CD8-positive, alpha-beta memory T cell (primary cell): ENCODE measurements at regions not wholly inside any gene's neighbourhood (a gene's known extent, or its start where the extent isn't known, plus 50 kb on each side); places are given as distances from the start of the nearest gene placed in this dataset.

ENCODE experiments used
- CTCF ChIA-PET: fragments of 350-600 bp; sonication (Branson Sonifier 250); formaldehyde crosslinking; loops from one replicate; lab custom pipeline; 2021; ENCODE audit warnings: antibody characterized with exemption; lab: Charles Lee
- POLR2A ChIA-PET: fragments of 350-600 bp; sonication (Branson Sonifier 250); formaldehyde crosslinking; loops from one replicate; lab custom pipeline; 2021; ENCODE audit warnings: antibody characterized with exemption; lab: Charles Lee
- DNase-seq, 5 donors: peaks; one replicate each; pipeline versions ENCODE4 v3.0.0 to v3.0.0-alpha.2; 2020 to 2022; ENCODE audit warnings: mixed read lengths in 1 of 5
- H3K27ac ChIP-seq: one replicate; pipeline ENCODE4 v1.7.0; 2013; ENCODE audit warnings: low read depth, mild to moderate bottlenecking, low read length, moderate library complexity
- H3K27me3 ChIP-seq: 2 replicates; pipeline ENCODE4 v1.7.0; 2013; ENCODE audit warnings: low read length, mild to moderate bottlenecking; ENCODE audit not compliant: insufficient read depth, poor library complexity, severe bottlenecking
- H3K36me3 ChIP-seq: 2 replicates; pipeline ENCODE4 v1.7.0; 2013; ENCODE audit warnings: mild to moderate bottlenecking, low read length, moderate library complexity; ENCODE audit not compliant: insufficient read depth
- H3K4me1 ChIP-seq: 2 replicates; pipeline ENCODE4 v1.7.0; 2013; ENCODE audit warnings: mild to moderate bottlenecking, low read length, moderate library complexity; ENCODE audit not compliant: insufficient read depth
- H3K4me3 ChIP-seq: 2 replicates; pipeline ENCODE4 v1.7.0; 2013; ENCODE audit warnings: mild to moderate bottlenecking, low read length
- H3K9me3 ChIP-seq: 2 replicates; pipeline ENCODE4 v1.7.0; 2013; ENCODE audit warnings: mild to moderate bottlenecking, low read length
- H3K27ac Mint-ChIP-seq, 8 donors: one replicate each; pipeline ENCODE4 v1.8.0; 2020 to 2021; ENCODE audit warnings: mixed read lengths in 8 of 8, mild to moderate bottlenecking in 6 of 8, inconsistent platforms in 3 of 8, moderate library complexity in 3 of 8
- H3K27me3 Mint-ChIP-seq, 2 donors: one replicate each; pipeline ENCODE4 v1.8.0; 2020 to 2021; ENCODE audit warnings: mixed read lengths in 2 of 2, mild to moderate bottlenecking in 1 of 2, moderate library complexity in 1 of 2
- H3K36me3 Mint-ChIP-seq, 3 donors: one replicate each; pipeline ENCODE4 v1.8.0; 2020 to 2021; ENCODE audit warnings: mixed read lengths in 3 of 3, inconsistent platforms in 1 of 3, mild to moderate bottlenecking in 1 of 3
- H3K4me1 Mint-ChIP-seq, 3 donors: one replicate each; pipeline ENCODE4 v1.8.0; 2020 to 2021; ENCODE audit warnings: mixed read lengths in 3 of 3, inconsistent platforms in 1 of 3, mild to moderate bottlenecking in 1 of 3
- H3K4me3 Mint-ChIP-seq, 7 donors: one replicate each; pipeline ENCODE4 v1.8.0; 2020 to 2021; ENCODE audit warnings: mixed read lengths in 7 of 7, mild to moderate bottlenecking in 6 of 7, moderate library complexity in 4 of 7, inconsistent platforms in 2 of 7
- H3K9me3 Mint-ChIP-seq, 5 donors: one replicate each; pipeline ENCODE4 v1.8.0; 2020 to 2022; ENCODE audit warnings: mixed read lengths in 5 of 5, mild to moderate bottlenecking in 3 of 5, moderate library complexity in 2 of 5, inconsistent platforms in 1 of 5

DNA sequence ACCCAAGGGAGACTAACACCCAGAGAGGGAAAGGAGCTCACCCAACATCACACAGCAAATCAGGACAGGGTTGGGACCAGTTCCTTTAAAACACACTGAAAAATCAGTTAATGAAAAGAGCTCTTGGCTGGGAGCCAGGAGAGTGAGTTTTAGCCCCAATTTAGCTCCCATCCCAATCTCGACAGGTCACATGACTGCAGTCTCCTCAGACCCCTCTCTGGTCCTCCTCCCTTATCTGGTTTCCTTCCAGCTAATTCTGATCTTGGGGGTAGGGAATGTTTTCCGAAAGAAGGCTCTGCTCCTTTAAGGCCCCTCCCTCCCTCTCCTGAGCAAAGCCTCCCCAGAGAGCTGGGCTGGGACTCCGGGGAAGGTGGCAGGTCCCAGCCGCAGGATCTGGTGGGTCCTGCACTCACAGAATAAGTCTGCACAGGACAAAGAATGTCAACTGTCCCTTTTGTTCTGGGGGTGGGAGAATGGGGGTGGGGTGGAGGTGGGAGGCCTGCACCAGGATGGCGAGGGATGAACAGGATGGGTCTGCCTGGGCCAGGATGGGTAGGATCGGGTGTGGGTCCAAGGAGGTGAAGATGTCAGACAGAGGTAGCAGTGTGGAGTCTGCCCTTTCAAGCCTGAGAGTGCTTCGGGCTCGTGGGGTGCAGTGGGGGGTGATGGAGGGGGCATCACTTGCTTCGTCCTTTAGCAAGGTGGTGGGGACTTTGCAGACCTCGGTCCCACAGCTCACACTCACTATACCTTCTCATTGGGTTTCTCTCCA is 57.3 kb upstream of the SSBP3 start:
- Mint-ChIP-seq H3K27ac (peak overlapping the region in 6 of 8 donors; percentile 15 to 81 (median 52)), H3K27me3 (peaks cover 0 to 2% of the 10 kb centered on the region in 2 donors), H3K4me3 (peak overlapping the region in 1 of 7 donors; percentile 56), H3K36me3 (peaks cover 0 to 6% (median 0%) of the 10 kb centered on the region in 3 donors), H3K4me1 (peaks cover 43 to 53% (median 45%) of the 10 kb centered on the region in 3 donors), H3K9me3 (no peaks in the 10 kb centered on the region)
- peaks cover 41% of the 10 kb centered on the region for H3K4me1 ChIP-seq
- ChIA-PET CTCF (interaction anchor here (1.3 to 3.5 kb wide), 3 partner anchors 14 to 26 kb away, joined by 3 to 10 read pairs (median 4); no protein-coding TSS in a partner anchor), POLR2A (interaction anchor here (0.6 kb wide), 1 partner anchor 24 kb away, joined by 3 read pairs; no protein-coding TSS in a partner anchor)
- H3K9me3 ChIP-seq, result no peaks in the 10 kb centered on the region
- DNase-seq, result no peak
- H3K4me3 ChIP-seq, result no peak overlapping the region
- no peaks in the 10 kb centered on the region for H3K27me3 ChIP-seq
- no peaks in the 10 kb centered on the region for H3K36me3 ChIP-seq
- no peak overlapping the region for H3K27ac ChIP-seq

GRCh38 chr1:54462597-54463258 is 56.5 kb upstream of the SSBP3 start:
- Histone ChIP-seq H3K4me3 (no peak overlapping the region), H3K27me3 (no peaks in the 10 kb centered on the region), H3K9me3 (no peaks in the 10 kb centered on the region), H3K4me1 (peaks cover 41% of the 10 kb centered on the region), H3K27ac (no peak overlapping the region), H3K36me3 (no peaks in the 10 kb centered on the region)
- no peak for DNase-seq
- H3K4me3 Mint-ChIP-seq, result no peak overlapping the region
- ChIA-PET CTCF (interaction anchor here (1.3 to 3.5 kb wide), 4 partner anchors 11 to 27 kb away, joined by 3 to 10 read pairs (median 4); no protein-coding TSS in a partner anchor), POLR2A (interaction anchor here (0.6 kb wide), 1 partner anchor 25 kb away, joined by 3 read pairs; no protein-coding TSS in a partner anchor)
- peaks cover 0 to 6% (median 0%) of the 10 kb centered on the region in 3 donors for H3K36me3 Mint-ChIP-seq
- H3K9me3 Mint-ChIP-seq, result peaks cover 0 to 1% (median 0%) of the 10 kb centered on the region in 5 donors
- H3K4me1 Mint-ChIP-seq, result peaks cover 43 to 56% (median 47%) of the 10 kb centered on the region in 3 donors
- H3K27ac Mint-ChIP-seq, result peak overlapping the region in 2 of 8 donors; percentile 8 to 76
- H3K27me3 Mint-ChIP-seq, result peaks cover 0 to 2% of the 10 kb centered on the region in 2 donors

GRCh38 chr1:54461731-54462596 is 55.8 kb upstream of the SSBP3 start:
- peak overlapping the region in 2 of 8 donors; percentile 39 to 69 for H3K27ac Mint-ChIP-seq

DNA sequence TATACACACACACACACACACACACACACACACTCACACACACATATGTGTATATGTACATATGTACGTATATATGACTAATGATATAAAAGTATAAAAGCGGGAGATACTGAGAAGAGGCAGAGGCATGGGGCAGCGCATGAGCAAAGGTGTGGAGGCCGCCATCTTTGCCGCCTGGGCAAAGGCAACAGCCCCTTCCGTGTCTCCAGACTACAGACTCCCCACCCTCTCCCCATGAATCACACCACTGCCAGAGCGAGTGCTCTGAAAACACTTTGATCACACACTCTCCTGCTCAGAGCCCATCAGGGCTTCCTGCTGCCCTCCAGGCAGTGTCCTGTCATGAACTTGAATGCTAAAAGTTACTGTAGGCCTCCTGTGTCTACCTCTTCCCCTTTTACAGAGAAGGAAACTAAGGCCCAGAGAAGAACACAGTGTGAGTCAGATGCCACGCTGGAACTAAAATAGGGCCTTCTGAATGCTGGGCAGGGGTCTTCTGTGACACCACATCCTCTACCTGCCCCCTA is 54.7 kb upstream of the SSBP3 start:
- DNase-seq, result no peak
- H3K36me3 Mint-ChIP-seq, result peaks cover 0 to 2% (median 0%) of the 10 kb centered on the region in 3 donors
- H3K9me3 Mint-ChIP-seq, result peaks cover 0 to 1% (median 0%) of the 10 kb centered on the region in 5 donors
- no peak overlapping the region for H3K4me3 Mint-ChIP-seq
- H3K27ac Mint-ChIP-seq, result peak overlapping the region in 7 of 8 donors; percentile 6 to 87 (median 39)
- no peaks in the 10 kb centered on the region for H3K27me3 ChIP-seq
- H3K27me3 Mint-ChIP-seq, result no peaks in the 10 kb centered on the region
- no peaks in the 10 kb centered on the region for H3K9me3 ChIP-seq
- no peak overlapping the region for H3K27ac ChIP-seq
- POLR2A ChIA-PET, result interaction anchor here (1.3 kb wide), 1 partner anchor 19 kb away, joined by 6 read pairs; no protein-coding TSS in a partner anchor
- H3K4me1 Mint-ChIP-seq, result peaks cover 43 to 56% (median 45%) of the 10 kb centered on the region in 3 donors
- CTCF ChIA-PET, result interaction anchor here (2.2 to 3.5 kb wide), 2 partner anchors 26 to 28 kb away, joined by 9 to 10 read pairs; no protein-coding TSS in a partner anchor
- no peaks in the 10 kb centered on the region for H3K36me3 ChIP-seq
- peaks cover 41% of the 10 kb centered on the region for H3K4me1 ChIP-seq
- H3K4me3 ChIP-seq, result no peak overlapping the region

More at GRCh38 chr1:54461731-54462596, 55.8 kb upstream of the SSBP3 start:
- peaks cover 42 to 56% (median 43%) of the 10 kb centered on the region in 3 donors for H3K4me1 Mint-ChIP-seq
- Histone ChIP-seq H3K27ac (no peak overlapping the region), H3K4me1 (peaks cover 41% of the 10 kb centered on the region), H3K36me3 (no peaks in the 10 kb centered on the region), H3K9me3 (no peaks in the 10 kb centered on the region), H3K4me3 (no peak overlapping the region), H3K27me3 (no peaks in the 10 kb centered on the region)
- peaks cover 0 to 1% (median 0%) of the 10 kb centered on the region in 5 donors for H3K9me3 Mint-ChIP-seq
- peaks cover 0 to under 1% of the 10 kb centered on the region in 2 donors for H3K27me3 Mint-ChIP-seq
- peaks cover 0 to under 1% (median 0%) of the 10 kb centered on the region in 3 donors for H3K36me3 Mint-ChIP-seq
- no peak for DNase-seq
- ChIA-PET POLR2A (no interaction called here), CTCF (interaction anchor here (0.9 to 3.5 kb wide), 5 partner anchors 10 to 27 kb away, joined by 3 to 10 read pairs (median 3); no protein-coding TSS in a partner anchor)
- no peak overlapping the region for H3K4me3 Mint-ChIP-seq

GRCh38 chr1:54460351-54460750 is 54.2 kb upstream of the SSBP3 start:
- Histone ChIP-seq H3K9me3 (no peaks in the 10 kb centered on the region), H3K4me1 (peaks cover 41% of the 10 kb centered on the region), H3K4me3 (peak overlapping the region; percentile 44), H3K27me3 (no peaks in the 10 kb centered on the region), H3K36me3 (no peaks in the 10 kb centered on the region), H3K27ac (no peak overlapping the region)
- H3K36me3 Mint-ChIP-seq, result peaks cover 0 to 3% (median 0%) of the 10 kb centered on the region in 3 donors
- DNase-seq, result peak in 4 of 5 donors; percentile 20 to 76 (median 66)
- peak overlapping the region; percentile 32 to 87 (median 82) for H3K27ac Mint-ChIP-seq
- peaks cover 0 to 1% (median 0%) of the 10 kb centered on the region in 5 donors for H3K9me3 Mint-ChIP-seq
- ChIA-PET CTCF (interaction anchor here (2.2 kb wide), 1 partner anchor 26 kb away, joined by 9 read pairs; no protein-coding TSS in a partner anchor), POLR2A (interaction anchor here (1.3 kb wide), 1 partner anchor 20 kb away, joined by 6 read pairs; no protein-coding TSS in a partner anchor)
- H3K4me1 Mint-ChIP-seq, result peaks cover 41 to 52% (median 43%) of the 10 kb centered on the region in 3 donors
- H3K27me3 Mint-ChIP-seq, result no peaks in the 10 kb centered on the region
- H3K4me3 Mint-ChIP-seq, result peak overlapping the region in 5 of 7 donors; percentile 30 to 59 (median 45)

GRCh38 chr1:54459726-54460191 is 53.6 kb upstream of the SSBP3 start:
- Mint-ChIP-seq H3K4me3 (peak overlapping the region in 2 of 7 donors; percentile 31 to 36), H3K4me1 (peaks cover 40 to 49% (median 42%) of the 10 kb centered on the region in 3 donors), H3K36me3 (peaks cover 0 to 3% (median 0%) of the 10 kb centered on the region in 3 donors), H3K9me3 (peaks cover 0 to 1% (median 0%) of the 10 kb centered on the region in 5 donors), H3K27ac (peak overlapping the region; percentile 4 to 87 (median 82)), H3K27me3 (no peaks in the 10 kb centered on the region)
- H3K36me3 ChIP-seq, result no peaks in the 10 kb centered on the region
- H3K4me3 ChIP-seq, result peak overlapping the region; percentile 44
- H3K4me1 ChIP-seq, result peaks cover 39% of the 10 kb centered on the region
- ChIA-PET CTCF (interaction anchor here (2.2 kb wide), 1 partner anchor 27 kb away, joined by 9 read pairs; no protein-coding TSS in a partner anchor), POLR2A (interaction anchor here (1.3 kb wide), 1 partner anchor 21 kb away, joined by 6 read pairs; no protein-coding TSS in a partner anchor)
- no peak overlapping the region for H3K27ac ChIP-seq
- peak in 1 of 5 donors; percentile 32 for DNase-seq
- no peaks in the 10 kb centered on the region for H3K27me3 ChIP-seq
- no peaks in the 10 kb centered on the region for H3K9me3 ChIP-seq
